HG03575 (cell line): ENCODE measurements at regions not wholly inside any gene's neighbourhood (a gene's known extent, or its start where the extent isn't known, plus 50 kb on each side); places are given as distances from the start of the nearest gene placed in this dataset.
"Not testable (repeated sequence)": the region's sequence is repeated elsewhere in the genome, so short reads cannot be mapped to it uniquely, and the experiment has no call there.

Experiments used
- ATAC-seq: cut with Tn5 transposase; IDR thresholded peaks from one replicate; pipeline ENCODE4 v1.9.1; 2021; ENCODE audit not compliant: unreplicated experiment, insufficient number of reproducible peaks, low FRiP score; ENCODE audit errors: extremely low read depth

DNA sequence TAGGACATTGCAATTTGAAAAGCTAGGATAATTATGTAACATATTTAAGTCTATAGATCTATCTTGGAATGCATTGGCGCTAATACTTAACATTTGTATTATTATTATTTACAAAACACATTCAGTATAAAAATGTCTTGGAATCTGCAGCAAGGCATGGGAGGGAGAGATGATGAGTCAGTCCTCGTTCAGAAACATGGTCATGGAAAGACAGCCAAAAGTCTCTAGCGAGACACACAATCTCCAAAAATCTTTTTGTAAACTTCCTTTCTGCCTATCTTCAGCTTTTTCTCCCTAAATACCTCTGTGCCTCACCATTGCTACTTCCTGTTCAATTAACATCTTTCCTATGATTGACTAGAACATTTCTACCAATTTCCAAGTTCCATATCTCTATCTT lies 188.4 kb upstream of the CACNA2D1 start:
- no peak for ATAC-seq

DNA sequence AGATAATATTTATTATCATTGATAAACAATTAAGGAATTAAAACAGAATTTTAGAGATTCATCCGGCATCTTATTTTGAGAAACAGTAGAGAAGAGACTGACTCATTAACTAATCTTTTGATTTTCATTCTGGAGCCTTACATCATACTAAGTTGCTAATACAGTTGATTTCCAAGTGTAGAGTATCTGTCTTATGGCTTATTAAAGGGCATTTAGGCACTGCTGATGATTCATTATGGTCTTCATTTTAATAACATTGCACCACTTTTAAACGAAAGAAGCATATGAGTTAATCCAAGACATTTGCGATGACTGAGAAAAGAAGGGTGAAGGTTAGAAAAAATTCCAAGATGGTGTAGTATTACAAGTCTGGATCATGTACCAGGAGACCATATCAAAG lies 186.0 kb upstream of the CACNA2D1 start:
- ATAC-seq, result no peak

DNA sequence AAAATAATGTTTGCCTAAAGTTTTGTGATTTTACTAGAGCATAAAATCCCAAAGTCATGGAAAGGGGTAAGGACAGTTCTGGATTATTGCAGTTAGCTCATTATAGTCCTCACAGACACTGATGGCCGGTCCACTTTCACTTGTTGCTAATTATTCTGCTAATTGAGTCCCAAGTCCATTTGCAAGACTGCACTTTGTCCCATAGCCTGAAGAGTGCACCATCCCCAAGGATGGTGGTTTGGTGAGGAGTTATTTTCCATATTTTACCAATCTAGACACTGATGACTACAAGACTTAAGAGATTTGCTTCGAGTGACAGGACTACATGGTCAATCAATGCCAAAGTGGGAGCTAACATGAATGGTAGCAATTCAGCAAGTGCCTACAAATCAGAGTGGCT lies 181.8 kb upstream of the CACNA2D1 start:
- ATAC-seq, result no peak

DNA sequence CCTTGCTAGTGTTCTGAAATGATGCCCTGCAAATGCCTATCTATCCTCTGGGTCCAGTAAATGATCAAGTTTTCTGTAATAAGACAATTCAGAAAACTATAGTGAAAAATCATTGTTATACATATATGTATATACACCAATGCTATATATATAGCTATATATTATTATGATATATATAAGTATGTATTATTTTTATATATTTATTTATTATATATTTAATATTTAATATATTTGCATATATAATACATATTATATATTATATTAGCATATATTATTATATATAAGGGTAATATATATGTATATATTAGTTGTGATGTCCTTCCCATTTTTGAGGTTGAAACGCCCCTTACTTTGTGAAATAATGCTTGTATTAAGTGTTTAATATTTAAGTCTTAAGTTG lies 181.4 kb upstream of the CACNA2D1 start:
- no peak for ATAC-seq

DNA sequence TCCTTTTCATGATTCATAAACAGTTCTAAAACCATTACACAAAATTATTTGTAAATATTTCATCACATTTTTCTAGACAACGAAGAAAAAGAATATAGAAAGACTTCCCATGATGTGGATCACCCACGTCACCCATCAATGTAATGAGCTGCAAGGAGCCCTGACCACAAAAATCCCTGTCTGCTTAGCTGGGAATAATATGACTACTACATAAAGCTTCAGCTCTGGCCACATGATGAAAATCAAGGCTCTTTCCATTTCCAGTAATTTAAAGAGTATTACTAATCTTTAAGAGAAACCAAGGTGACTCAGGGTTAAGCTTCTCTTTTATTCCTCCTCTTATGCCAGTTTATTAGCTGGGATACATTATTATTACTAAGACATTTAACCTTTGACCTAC lies 180.8 kb upstream of the CACNA2D1 start:
- no peak for ATAC-seq

DNA sequence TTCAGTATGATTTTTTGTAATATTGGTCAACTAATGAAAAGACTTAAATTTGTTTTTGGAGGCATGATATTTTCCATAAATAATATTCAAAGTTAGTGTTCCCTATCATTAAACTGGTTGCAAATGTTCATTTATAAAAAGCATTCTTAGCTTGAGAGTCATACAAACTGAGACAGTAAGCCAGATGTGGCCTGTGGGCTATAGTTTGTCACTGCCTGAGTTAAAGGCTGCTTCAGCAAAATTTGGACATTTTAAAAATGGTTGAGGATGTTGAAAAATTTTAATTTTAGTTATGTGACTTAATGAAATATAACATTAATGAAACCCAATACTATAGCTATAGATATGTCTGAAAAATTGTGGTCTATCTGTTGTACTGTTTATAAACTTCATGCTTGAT lies 180.2 kb upstream of the CACNA2D1 start:
- ATAC-seq, result no peak

DNA sequence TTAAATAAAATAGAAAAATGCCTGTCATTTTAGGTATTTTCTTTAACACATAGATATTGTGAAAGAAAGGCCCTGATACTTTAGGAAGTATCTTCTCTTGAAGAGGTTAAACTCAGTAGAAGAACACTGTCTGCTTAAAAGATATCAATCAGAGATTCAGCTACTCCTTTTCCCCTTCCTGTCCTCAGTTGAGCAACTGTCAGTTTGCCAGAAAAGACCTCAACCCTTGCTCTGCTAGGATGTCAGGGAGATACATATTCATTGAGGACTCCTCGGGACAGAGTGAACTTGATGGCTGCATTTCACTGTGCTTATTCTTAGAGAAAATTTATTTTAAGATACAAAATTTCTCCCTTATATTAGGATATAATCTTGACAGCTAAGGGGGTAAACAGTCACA lies 173.6 kb upstream of the CACNA2D1 start:
- no peak for ATAC-seq

DNA sequence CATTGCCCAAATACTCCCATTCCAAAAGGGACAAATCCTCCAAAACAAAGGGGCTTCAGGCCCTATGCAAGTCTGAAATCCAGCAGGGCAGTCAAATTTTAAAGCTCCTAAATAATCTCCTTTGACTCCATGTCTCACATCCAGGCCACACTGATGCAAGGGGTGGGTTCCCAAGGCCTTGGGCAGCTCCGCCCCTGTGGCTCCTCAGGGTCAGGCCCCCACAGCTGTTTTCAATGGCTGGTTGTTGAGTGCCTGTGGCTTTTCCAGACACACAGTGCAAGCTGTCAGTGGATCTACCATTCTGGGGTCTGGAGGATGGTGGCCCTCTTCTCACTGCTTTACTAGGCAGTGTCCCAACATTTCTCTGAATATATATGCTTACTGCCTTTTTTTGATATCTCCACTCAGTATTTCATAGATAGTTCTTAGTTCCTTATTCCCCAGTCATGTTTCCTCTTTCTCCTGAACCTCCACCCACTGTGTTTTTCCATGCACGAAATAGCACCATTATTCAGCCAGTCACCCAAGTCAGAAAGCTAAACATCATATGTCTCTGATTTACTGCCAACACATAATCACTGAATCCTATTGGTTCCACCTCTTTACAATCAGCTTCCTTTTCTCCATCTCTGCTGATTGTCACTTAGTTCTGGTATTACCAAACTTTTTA lies 172.6 kb upstream of the CACNA2D1 start:
- no peak for ATAC-seq

DNA sequence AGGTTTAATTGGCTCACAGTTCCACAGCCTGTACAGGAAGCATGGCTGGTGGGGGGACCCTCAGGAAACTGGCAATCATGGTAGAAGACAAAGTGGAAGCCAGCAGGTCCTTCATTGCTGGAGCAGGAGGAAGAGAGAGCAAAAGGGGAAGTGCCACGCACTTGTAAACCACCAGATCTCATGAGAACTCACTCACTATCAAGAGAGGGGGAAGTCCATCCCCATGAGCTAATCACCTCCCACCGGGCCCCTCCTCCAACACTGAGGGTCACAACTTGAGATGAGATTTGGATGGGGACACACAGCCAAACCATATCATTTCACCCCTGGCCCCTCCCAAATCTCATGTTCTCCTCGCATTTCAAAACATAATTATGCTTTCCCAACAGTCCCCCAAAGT lies 171.9 kb upstream of the CACNA2D1 start:
- ATAC-seq, result no peak

DNA sequence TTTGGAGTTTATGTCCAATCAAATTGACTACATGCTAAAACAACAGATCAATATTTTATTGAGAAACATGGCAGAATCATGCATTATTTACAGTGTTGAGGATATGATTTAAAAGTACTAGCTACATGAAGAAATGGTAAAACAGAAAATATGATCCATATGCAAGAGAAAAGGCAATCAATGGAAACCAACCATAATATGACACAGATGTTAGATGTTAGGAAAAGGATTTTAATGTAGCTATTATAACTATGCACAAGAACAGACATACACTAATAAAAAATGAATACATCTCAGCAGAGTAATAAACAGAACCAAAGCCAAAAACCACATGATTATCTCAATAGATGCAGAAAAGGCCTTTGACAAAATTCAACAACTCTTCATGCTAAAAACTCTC lies 166.2 kb upstream of the CACNA2D1 start:
- ATAC-seq, result no peak

DNA sequence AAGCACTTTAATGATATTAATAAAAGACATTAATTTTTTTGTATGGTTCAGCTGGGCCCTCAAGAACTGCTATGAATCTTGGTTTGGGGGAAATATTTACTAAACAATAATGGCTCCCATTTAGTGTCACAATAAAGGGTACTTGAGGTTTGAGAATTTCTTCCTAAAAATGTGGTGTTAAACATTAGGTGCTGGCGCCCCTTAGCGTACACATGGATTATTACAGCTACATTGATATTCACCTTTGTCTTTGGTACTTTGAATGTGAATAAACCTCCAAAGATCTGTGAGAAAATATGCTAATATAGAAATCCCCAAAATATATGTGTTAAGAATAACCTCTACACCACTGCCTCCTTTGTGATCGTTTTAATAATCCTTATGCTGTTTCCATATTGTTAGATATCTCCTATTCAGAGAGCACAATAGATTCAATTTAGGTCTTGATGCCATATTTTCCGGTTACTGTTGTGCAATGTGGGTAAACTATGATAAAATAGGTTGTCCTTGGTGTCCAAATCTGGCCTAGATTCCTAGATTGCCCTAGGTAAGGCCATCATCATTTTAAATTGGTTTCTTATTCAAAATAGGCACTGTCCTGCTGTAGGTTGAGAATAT lies 161.8 kb upstream of the CACNA2D1 start:
- ATAC-seq, result no peak

DNA sequence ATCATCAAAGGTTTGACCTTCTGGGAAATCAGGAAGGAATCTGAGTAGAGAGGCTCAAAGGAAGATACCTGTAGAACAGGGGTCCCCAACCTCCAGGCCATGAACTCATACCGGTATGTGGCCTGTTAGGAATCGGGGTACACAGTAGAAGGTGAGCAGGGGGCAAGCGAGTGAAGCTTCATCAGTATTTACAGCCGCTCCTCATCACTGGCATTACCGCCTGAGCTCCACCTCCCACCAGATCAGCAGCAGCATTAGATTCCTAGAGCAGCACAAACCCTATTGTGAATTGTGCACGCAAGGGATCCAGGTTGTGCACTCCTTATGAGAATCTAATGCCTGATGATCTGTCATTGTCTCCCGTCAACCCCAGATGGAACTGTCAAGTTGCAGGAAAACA lies 158.5 kb upstream of the CACNA2D1 start:
- no peak for ATAC-seq

DNA sequence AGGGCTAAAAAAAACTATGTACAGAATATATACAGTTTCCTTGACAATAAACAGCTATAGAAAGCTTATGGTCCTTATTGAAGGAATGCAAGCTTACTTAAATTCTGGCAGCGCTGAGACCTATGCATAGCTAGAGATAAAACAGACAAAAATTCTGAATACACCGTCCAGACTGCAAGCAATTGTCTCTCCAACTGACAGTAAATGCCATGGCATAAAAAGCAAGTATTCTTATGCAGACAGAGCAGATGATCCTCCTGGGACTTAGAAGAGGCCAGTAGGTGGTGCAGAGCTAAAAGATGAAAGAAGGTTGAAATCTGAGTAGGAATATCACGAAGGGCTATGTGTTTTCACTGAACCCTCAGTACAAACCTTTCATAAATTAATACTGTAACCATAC lies 157.0 kb upstream of the CACNA2D1 start:
- ATAC-seq, result no peak

DNA sequence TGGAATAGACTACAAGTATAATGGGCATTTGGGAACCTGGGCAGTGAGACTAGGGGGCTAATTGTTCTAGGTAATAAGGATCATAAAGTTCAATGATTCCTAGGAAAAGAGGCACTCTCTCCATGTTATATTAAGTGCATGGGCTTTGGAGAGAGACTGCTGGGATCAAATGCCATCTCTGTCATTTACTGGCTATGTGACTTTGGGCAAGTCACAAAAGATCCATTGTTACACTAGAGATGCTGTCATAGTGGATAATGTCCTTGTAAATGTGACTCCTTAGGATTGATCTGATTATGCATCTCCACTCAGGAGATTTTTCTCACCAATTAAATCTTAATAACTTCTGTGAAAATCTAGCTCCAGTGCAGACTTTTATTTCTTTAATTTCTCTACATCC lies 156.3 kb upstream of the CACNA2D1 start:
- no peak for ATAC-seq

DNA sequence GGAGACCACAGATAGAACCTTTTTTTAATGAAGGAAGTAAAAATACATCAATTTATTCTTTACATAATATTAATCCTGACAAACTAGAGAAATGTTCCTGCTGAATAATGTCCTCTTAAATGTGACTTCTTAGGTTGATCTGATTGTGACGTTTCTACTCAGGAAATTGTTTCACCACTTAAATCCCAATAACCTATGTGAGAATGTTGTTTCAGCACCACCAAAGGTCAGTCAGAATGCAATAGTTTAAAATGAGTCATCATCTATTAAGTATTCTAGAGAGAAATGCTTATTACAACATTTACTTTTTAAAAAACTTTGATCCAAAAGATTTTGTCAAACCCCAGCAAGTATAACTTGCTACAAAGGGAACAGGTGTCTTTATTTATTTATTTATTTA lies 155.4 kb upstream of the CACNA2D1 start:
- no peak for ATAC-seq

DNA sequence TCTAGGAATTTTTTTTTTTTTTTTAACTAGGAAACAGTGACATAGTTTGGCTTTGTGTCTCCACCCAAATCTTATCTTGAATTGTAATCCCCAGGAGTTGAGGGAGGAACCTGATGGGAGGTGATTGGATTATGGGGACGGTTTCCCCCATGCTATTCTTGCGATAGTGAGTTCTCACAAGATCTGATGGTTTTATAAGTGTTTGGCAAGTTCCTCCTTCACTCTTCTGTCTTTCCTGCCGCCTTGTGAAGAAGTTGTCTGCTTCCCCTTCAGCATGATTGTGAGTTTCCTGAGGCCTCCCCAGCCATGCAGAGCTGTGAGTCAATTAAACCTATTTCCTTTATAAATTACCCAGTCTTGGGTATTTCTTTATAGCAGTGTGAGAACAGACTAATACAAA lies 152.2 kb upstream of the CACNA2D1 start:
- not testable (repeated sequence) for ATAC-seq

DNA sequence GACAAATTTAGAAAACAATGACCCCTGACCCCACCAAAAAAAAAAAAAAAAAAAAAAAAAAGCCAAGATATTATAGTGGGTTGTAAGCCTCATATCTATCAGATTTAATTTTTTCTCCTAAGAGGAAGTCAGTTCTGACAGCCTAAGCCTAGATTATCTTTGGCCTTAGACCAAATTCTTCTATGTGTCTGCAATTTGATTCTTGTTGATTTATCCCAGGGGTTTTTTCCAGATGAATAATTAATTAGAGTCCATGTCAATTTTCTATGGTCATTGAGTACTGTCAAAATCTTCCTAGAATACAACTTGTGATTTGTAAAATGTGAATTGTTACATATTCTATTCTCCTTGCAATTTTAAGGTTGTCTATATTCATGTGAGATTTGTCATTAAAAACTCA lies 151.6 kb upstream of the CACNA2D1 start:
- ATAC-seq, result no peak

DNA sequence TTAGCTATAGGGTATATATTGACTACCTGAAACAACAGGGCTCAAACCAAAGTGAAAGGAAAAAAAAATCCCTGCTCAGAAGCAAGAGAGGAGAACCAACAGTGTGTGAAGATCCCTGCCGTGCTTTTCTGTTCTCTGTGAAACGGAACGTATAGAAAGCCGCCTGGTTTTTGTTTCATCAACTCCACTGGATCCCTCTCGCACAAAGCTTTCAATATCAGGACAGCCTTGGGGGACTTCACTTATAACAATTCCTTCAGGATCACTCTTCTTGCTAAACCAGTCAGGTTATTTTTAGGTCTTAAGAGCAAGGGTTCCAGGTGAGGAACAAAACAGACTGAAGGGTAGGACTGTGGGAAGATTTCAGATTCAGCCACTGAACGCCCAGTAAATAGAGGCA lies 151.1 kb upstream of the CACNA2D1 start:
- no peak for ATAC-seq

DNA sequence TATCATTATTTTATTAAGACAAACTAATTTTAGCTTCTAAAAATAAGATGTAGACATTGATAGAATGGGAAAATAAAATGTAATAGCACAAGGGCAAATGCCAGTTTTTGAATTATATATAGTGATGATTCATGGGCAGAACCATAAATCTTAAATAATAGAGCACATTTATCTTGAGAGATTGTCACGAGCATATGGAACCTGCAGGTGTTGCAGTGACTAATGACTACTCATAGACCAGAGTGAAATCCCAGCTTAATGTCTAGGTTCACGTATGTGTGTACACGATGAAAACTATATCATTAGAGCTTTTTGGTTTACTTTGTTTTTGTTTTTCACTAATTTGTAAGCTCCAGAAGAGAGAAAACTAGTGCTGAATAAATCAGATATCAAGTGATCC lies 150.2 kb upstream of the CACNA2D1 start:
- no peak for ATAC-seq

DNA sequence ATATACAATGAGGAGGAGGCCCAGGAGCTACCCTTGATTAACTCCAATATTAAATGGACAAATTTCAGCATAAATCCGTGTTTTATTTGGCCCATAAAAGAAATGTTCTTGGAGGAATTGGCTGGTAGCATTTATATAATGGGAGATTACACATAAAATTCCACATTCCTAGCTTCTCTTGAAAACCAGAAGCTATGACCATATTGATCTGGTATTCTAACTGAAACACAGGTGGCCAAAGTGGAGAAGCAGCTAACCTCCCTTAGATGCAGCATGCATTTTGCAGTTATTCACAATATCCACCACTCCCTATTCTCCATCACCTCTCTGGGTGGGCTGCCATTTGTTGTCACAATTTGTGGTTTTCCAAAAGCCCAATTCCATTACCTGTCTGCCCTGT lies 148.8 kb upstream of the CACNA2D1 start:
- ATAC-seq, result no peak

DNA sequence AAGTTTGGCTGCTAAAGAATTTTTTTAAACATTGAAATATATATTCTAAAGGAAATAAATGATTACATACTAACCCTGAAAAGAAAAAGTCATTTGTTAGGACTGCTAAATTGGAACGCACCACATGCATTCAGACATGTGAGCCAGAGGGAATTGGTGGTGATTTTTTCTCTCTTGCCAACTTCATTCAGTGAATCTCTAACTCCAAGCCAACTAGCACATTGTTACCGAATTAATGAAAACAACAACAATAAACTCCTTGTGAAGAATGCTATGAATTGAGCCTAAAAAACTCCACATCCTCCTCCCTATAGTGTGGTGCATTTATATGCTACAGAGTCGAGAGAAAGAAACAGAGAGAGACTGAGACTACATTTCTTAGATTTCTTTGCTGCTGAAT lies 135.5 kb upstream of the CACNA2D1 start:
- no peak for ATAC-seq
